GM21360 (cell line): ENCODE measurements at regions not wholly inside any gene's neighbourhood (a gene's known extent, or its start where the extent isn't known, plus 50 kb on each side); places are given as distances from the start of the nearest gene placed in this dataset.

ENCODE experiments used
- ATAC-seq: cut with Tn5 transposase; IDR thresholded peaks from one replicate; pipeline ENCODE4 v1.9.1; 2021; ENCODE audit warnings: mild to moderate bottlenecking, moderate library complexity; ENCODE audit not compliant: unreplicated experiment

- no peak for ATAC-seq
Observed at GRCh38 chr1:209402697-209403096, 180.8 kb upstream of the CAMK1G start.

- no peak for ATAC-seq
Observed at GRCh38 chr1:209403921-209404320, 179.6 kb upstream of the CAMK1G start.

GRCh38 chr1:209404577-209404976 is 178.9 kb upstream of the CAMK1G start:
- ATAC-seq, result no peak

GRCh38 chr1:209405183-209405814 is 178.2 kb upstream of the CAMK1G start:
- ATAC-seq, result no peak

GRCh38 chr1:209406168-209406567 is 177.3 kb upstream of the CAMK1G start:
- no peak for ATAC-seq

GRCh38 chr1:209406595-209406994 is 176.9 kb upstream of the CAMK1G start:
- no peak for ATAC-seq

- ATAC-seq, result no peak
Observed at GRCh38 chr1:209409780-209410179, 173.7 kb upstream of the CAMK1G start.

- no peak for ATAC-seq
Observed at GRCh38 chr1:209411491-209411929, 172.0 kb upstream of the CAMK1G start.

- no peak for ATAC-seq
Observed at GRCh38 chr1:209412036-209412435, 171.5 kb upstream of the CAMK1G start.

- no peak for ATAC-seq
Observed at GRCh38 chr1:209412566-209412965, 170.9 kb upstream of the CAMK1G start.

GRCh38 chr1:209413062-209413461 is 170.5 kb upstream of the CAMK1G start:
- no peak for ATAC-seq

- ATAC-seq, result no peak
Observed at GRCh38 chr1:209414803-209415329, 168.6 kb upstream of the CAMK1G start.

- no peak for ATAC-seq
Observed at GRCh38 chr1:209416039-209416438, 167.5 kb upstream of the CAMK1G start.

GRCh38 chr1:209416716-209417115 is 166.8 kb upstream of the CAMK1G start:
- ATAC-seq, result no peak

GRCh38 chr1:209417761-209418160 is 165.8 kb upstream of the CAMK1G start:
- ATAC-seq, result no peak

GRCh38 chr1:209420276-209420675 is 163.2 kb upstream of the CAMK1G start:
- no peak for ATAC-seq

- no peak for ATAC-seq
Observed at GRCh38 chr1:209421186-209421585, 162.3 kb upstream of the CAMK1G start.

- ATAC-seq, result no peak
Observed at GRCh38 chr1:209421978-209422680, 161.4 kb upstream of the CAMK1G start.

GRCh38 chr1:209425959-209426358 is 157.6 kb upstream of the CAMK1G start:
- ATAC-seq, result no peak

GRCh38 chr1:209427277-209427676 is 156.2 kb upstream of the CAMK1G start:
- no peak for ATAC-seq

- ATAC-seq, result no peak
Observed at GRCh38 chr1:209427811-209428210, 155.7 kb upstream of the CAMK1G start.

- no peak for ATAC-seq
Observed at GRCh38 chr1:209428241-209428921, 155.1 kb upstream of the CAMK1G start.
